Activated CD4-positive, alpha-beta T cell treated with anti-CD3 and anti-CD28 coated beads for 36 hours (primary cell): ENCODE measurements at regions not wholly inside any gene's neighbourhood (a gene's known extent, or its start where the extent isn't known, plus 50 kb on each side); places are given as distances from the start of the nearest gene placed in this dataset.

ENCODE experiments used
- ATAC-seq: fragments of 200-7000 bp; cut with Tn5 transposase; one replicate; pipeline ENCODE4 v1.10.0; 2021; ENCODE audit warnings: mild to moderate bottlenecking, moderate library complexity
- CTCF ChIA-PET: fragments of 350-600 bp; sonication (Branson Sonifier 250); formaldehyde crosslinking; loops from one replicate; lab custom pipeline; 2021; ENCODE audit warnings: antibody characterized with exemption; lab: Charles Lee
- POLR2A ChIA-PET: fragments of 350-600 bp; sonication (Branson Sonifier 250); formaldehyde crosslinking; loops from one replicate; lab custom pipeline; 2021; ENCODE audit warnings: antibody characterized with exemption, inconsistent platforms; lab: Charles Lee
- DNase-seq: peaks from one replicate; pipeline ENCODE4 v3.0.0-alpha.2; 2020
- H3K27ac Mint-ChIP-seq: one replicate; pipeline ENCODE4 v1.8.0; 2021; ENCODE audit warnings: mixed read lengths
- H3K27me3 Mint-ChIP-seq: one replicate; pipeline ENCODE4 v1.8.0; 2021; ENCODE audit warnings: mixed read lengths
- H3K36me3 Mint-ChIP-seq: one replicate; pipeline ENCODE4 v1.8.0; 2021; ENCODE audit warnings: low read depth, mixed read lengths
- H3K4me1 Mint-ChIP-seq: one replicate; pipeline ENCODE4 v1.8.0; 2021; ENCODE audit warnings: mixed read lengths
- H3K4me3 Mint-ChIP-seq: one replicate; pipeline ENCODE4 v1.8.0; 2021; ENCODE audit warnings: mild to moderate bottlenecking, moderate library complexity, mixed read lengths
- H3K9me3 Mint-ChIP-seq: one replicate; pipeline ENCODE4 v1.8.0; 2021; ENCODE audit warnings: low read depth, mixed read lengths
- intact Hi-C, 2 experiments: fragments of 100-400 bp; cut with DNase I in 1 of 2; cut with micrococcal nuclease in 1 of 2; formaldehyde crosslinking; loops; one replicate each; pipeline versions ENCODE4 v1.14.2 to v1.15.1; 2022 to 2024; cut with DNase I, micrococcal nuclease

- Mint-ChIP-seq H3K9me3 (peaks cover 9% of the 10 kb centered on the region), H3K4me3 (no peak overlapping the region), H3K27me3 (peaks cover 5% of the 10 kb centered on the region), H3K36me3 (no peaks in the 10 kb centered on the region), H3K27ac (no peak overlapping the region), H3K4me1 (no peaks in the 10 kb centered on the region)
- ATAC-seq (no peak), DNase-seq (no peak)
- ChIA-PET POLR2A (no interaction called here), CTCF (no interaction called here)
- intact Hi-C loops, result no loop called here
Measured at GRCh38 chr21:18191139-18191538, 53.5 kb upstream of the CHODL start.

- ATAC-seq (no peak), DNase-seq (no peak)
- Mint-ChIP-seq H3K27ac (no peak overlapping the region), H3K9me3 (peaks cover 3% of the 10 kb centered on the region), H3K36me3 (no peaks in the 10 kb centered on the region), H3K27me3 (no peaks in the 10 kb centered on the region), H3K4me1 (no peaks in the 10 kb centered on the region), H3K4me3 (no peak overlapping the region)
- POLR2A ChIA-PET, result no interaction called here
- intact Hi-C loops, result no loop called here
- CTCF ChIA-PET, result no interaction called here
Measured at GRCh38 chr21:18178509-18178908, 66.1 kb upstream of the CHODL start.

- H3K4me1 Mint-ChIP-seq, result no peaks in the 10 kb centered on the region
- H3K27ac Mint-ChIP-seq, result no peak overlapping the region
- ChIA-PET POLR2A (no interaction called here), CTCF (no interaction called here)
- DNase-seq (no peak), ATAC-seq (no peak)
- H3K27me3 Mint-ChIP-seq, result no peaks in the 10 kb centered on the region
- no peaks in the 10 kb centered on the region for H3K36me3 Mint-ChIP-seq
- peaks cover 4% of the 10 kb centered on the region for H3K9me3 Mint-ChIP-seq
- no peak overlapping the region for H3K4me3 Mint-ChIP-seq
- intact Hi-C loops, result no loop called here
Measured at GRCh38 chr21:18174370-18174769, 70.3 kb upstream of the CHODL start.

- intact Hi-C loops, result no loop called here
- Mint-ChIP-seq H3K36me3 (no peaks in the 10 kb centered on the region), H3K9me3 (peaks cover 1% of the 10 kb centered on the region), H3K27me3 (no peaks in the 10 kb centered on the region), H3K27ac (no peak overlapping the region), H3K4me3 (no peak overlapping the region), H3K4me1 (no peaks in the 10 kb centered on the region)
- ATAC-seq, result no peak
- ChIA-PET CTCF (no interaction called here), POLR2A (no interaction called here)
- DNase-seq, result no peak
Measured at GRCh38 chr21:18170829-18171228, 73.8 kb upstream of the CHODL start.

- no peak for DNase-seq
- H3K9me3 Mint-ChIP-seq, result peaks cover 1% of the 10 kb centered on the region
- H3K4me1 Mint-ChIP-seq, result no peaks in the 10 kb centered on the region
- no peaks in the 10 kb centered on the region for H3K36me3 Mint-ChIP-seq
- no peak overlapping the region for H3K4me3 Mint-ChIP-seq
- intact Hi-C loops, result no loop called here
- ATAC-seq, result no peak
- no peaks in the 10 kb centered on the region for H3K27me3 Mint-ChIP-seq
- ChIA-PET CTCF (no interaction called here), POLR2A (no interaction called here)
- H3K27ac Mint-ChIP-seq, result no peak overlapping the region
Measured at GRCh38 chr21:18170221-18170620, 74.4 kb upstream of the CHODL start.

GRCh38 chr21:18168108-18168507 is 76.5 kb upstream of the CHODL start:
- no peaks in the 10 kb centered on the region for H3K27me3 Mint-ChIP-seq
- POLR2A ChIA-PET, result no interaction called here
- no peak overlapping the region for H3K4me3 Mint-ChIP-seq
- ATAC-seq (no peak), DNase-seq (no peak)
- intact Hi-C loops, result no loop called here
- peaks cover 1% of the 10 kb centered on the region for H3K9me3 Mint-ChIP-seq
- H3K36me3 Mint-ChIP-seq, result no peaks in the 10 kb centered on the region
- no peak overlapping the region for H3K27ac Mint-ChIP-seq
- CTCF ChIA-PET, result no interaction called here
- H3K4me1 Mint-ChIP-seq, result no peaks in the 10 kb centered on the region

- Mint-ChIP-seq H3K4me3 (no peak overlapping the region), H3K9me3 (no peaks in the 10 kb centered on the region), H3K4me1 (no peaks in the 10 kb centered on the region), H3K36me3 (no peaks in the 10 kb centered on the region), H3K27me3 (no peaks in the 10 kb centered on the region), H3K27ac (no peak overlapping the region)
- POLR2A ChIA-PET, result no interaction called here
- ATAC-seq, result no peak
- intact Hi-C loops, result no loop called here
- CTCF ChIA-PET, result no interaction called here
- DNase-seq, result no peak
Measured at GRCh38 chr21:18164933-18165332, 79.7 kb upstream of the CHODL start.

GRCh38 chr21:18164483-18164882 is 80.2 kb upstream of the CHODL start:
- no peak overlapping the region for H3K27ac Mint-ChIP-seq
- no peak for DNase-seq
- no peaks in the 10 kb centered on the region for H3K4me1 Mint-ChIP-seq
- ChIA-PET CTCF (interaction anchor here (0.6 kb wide), 1 partner anchor 198 kb away, joined by 3 read pairs; no protein-coding TSS in a partner anchor), POLR2A (no interaction called here)
- intact Hi-C loops, result no loop called here
- no peaks in the 10 kb centered on the region for H3K9me3 Mint-ChIP-seq
- no peak for ATAC-seq
- no peaks in the 10 kb centered on the region for H3K36me3 Mint-ChIP-seq
- no peak overlapping the region for H3K4me3 Mint-ChIP-seq
- no peaks in the 10 kb centered on the region for H3K27me3 Mint-ChIP-seq

- CTCF ChIA-PET, result interaction anchor here (0.6 kb wide), 1 partner anchor 197 kb away, joined by 3 read pairs; no protein-coding TSS in a partner anchor
- ATAC-seq, result no peak
- no peaks in the 10 kb centered on the region for H3K36me3 Mint-ChIP-seq
- H3K4me1 Mint-ChIP-seq, result no peaks in the 10 kb centered on the region
- H3K9me3 Mint-ChIP-seq, result no peaks in the 10 kb centered on the region
- H3K27ac Mint-ChIP-seq, result no peak overlapping the region
- POLR2A ChIA-PET, result no interaction called here
- no peaks in the 10 kb centered on the region for H3K27me3 Mint-ChIP-seq
- DNase-seq, result no peak
- H3K4me3 Mint-ChIP-seq, result no peak overlapping the region
- intact Hi-C loops, result no loop called here
Measured at GRCh38 chr21:18163956-18164355, 80.7 kb upstream of the CHODL start.

GRCh38 chr21:18161841-18162240 is 82.8 kb upstream of the CHODL start:
- intact Hi-C loops, result no loop called here
- H3K27me3 Mint-ChIP-seq, result no peaks in the 10 kb centered on the region
- CTCF ChIA-PET, result no interaction called here
- H3K36me3 Mint-ChIP-seq, result no peaks in the 10 kb centered on the region
- no peaks in the 10 kb centered on the region for H3K4me1 Mint-ChIP-seq
- H3K27ac Mint-ChIP-seq, result no peak overlapping the region
- ATAC-seq (no peak), DNase-seq (no peak)
- POLR2A ChIA-PET, result no interaction called here
- H3K9me3 Mint-ChIP-seq, result no peaks in the 10 kb centered on the region
- H3K4me3 Mint-ChIP-seq, result no peak overlapping the region

GRCh38 chr21:18157406-18157805 is 87.2 kb upstream of the CHODL start:
- H3K9me3 Mint-ChIP-seq, result no peaks in the 10 kb centered on the region

GRCh38 chr21:18155508-18156193 is 89.0 kb upstream of the CHODL start:
- ATAC-seq (no peak), DNase-seq (no peak)
- peaks cover 13% of the 10 kb centered on the region for H3K4me1 Mint-ChIP-seq
- H3K9me3 Mint-ChIP-seq, result no peaks in the 10 kb centered on the region
- no peak overlapping the region for H3K27ac Mint-ChIP-seq
- H3K27me3 Mint-ChIP-seq, result no peaks in the 10 kb centered on the region
- no peak overlapping the region for H3K4me3 Mint-ChIP-seq
- POLR2A ChIA-PET, result no interaction called here
- CTCF ChIA-PET, result interaction anchor here (0.7 kb wide), 1 partner anchor 527 kb away, joined by 3 read pairs; no protein-coding TSS in a partner anchor
- intact Hi-C loops, result no loop called here
- H3K36me3 Mint-ChIP-seq, result no peaks in the 10 kb centered on the region

More at GRCh38 chr21:18157406-18157805, 87.2 kb upstream of the CHODL start:
- DNase-seq (no peak), ATAC-seq (no peak)
- ChIA-PET CTCF (no interaction called here), POLR2A (no interaction called here)
- Mint-ChIP-seq H3K4me3 (no peak overlapping the region), H3K27ac (no peak overlapping the region), H3K36me3 (no peaks in the 10 kb centered on the region), H3K4me1 (peaks cover 13% of the 10 kb centered on the region), H3K27me3 (no peaks in the 10 kb centered on the region)
- intact Hi-C loops, result no loop called here
